HG03045 (cell line): ENCODE measurements at regions not wholly inside any gene's neighbourhood (a gene's known extent, or its start where the extent isn't known, plus 50 kb on each side); places are given as distances from the start of the nearest gene placed in this dataset.

Source experiments
- ATAC-seq: cut with Tn5 transposase; IDR thresholded peaks from one replicate; pipeline ENCODE4 v1.9.1; 2021; ENCODE audit warnings: mild to moderate bottlenecking, moderate library complexity; ENCODE audit not compliant: unreplicated experiment

DNA sequence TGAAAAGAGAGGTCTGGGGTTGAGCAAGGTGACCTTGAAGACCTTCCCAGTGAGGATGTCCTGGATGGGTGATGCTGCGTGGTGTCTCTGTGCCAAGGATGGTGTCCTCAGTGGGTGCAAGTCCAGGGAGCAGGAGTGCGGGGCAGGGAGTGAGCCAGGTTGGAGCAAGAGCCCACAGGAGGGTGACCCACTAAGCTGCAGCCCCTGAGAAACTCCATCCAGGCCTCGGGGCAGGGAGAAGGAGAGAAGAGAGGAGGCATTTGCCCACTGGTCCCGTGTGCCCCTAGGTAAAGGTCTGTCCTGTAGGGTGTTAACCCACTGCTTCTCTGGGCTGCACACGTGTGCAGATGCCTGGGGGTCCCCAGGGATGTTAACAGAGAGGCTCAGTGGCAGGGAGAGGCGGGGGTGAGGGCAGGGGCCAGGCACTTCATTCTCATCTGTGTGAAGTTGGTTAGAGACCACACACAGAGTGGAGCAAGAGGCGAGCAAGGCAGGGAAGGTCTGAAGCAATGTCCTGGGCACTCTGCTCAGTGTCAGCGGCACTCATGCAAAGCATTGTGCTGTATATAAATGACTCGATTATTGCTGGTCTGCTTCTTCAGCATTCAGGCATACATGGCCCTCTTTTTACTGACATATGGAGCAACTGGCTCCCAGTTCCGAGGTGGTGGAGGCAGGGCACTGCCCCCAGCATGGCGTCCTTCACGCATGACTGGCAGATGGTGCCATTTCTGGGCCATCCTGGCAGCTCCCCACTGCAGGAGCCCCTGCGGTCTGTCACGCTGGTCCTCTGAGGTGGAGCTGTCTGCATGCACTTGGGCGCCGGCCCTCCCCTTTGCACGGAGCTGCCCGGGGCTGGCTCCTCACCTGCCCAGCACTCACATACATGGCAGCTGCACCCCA, 117.2 kb upstream of the HS6ST1 start:
- no peak for ATAC-seq

DNA sequence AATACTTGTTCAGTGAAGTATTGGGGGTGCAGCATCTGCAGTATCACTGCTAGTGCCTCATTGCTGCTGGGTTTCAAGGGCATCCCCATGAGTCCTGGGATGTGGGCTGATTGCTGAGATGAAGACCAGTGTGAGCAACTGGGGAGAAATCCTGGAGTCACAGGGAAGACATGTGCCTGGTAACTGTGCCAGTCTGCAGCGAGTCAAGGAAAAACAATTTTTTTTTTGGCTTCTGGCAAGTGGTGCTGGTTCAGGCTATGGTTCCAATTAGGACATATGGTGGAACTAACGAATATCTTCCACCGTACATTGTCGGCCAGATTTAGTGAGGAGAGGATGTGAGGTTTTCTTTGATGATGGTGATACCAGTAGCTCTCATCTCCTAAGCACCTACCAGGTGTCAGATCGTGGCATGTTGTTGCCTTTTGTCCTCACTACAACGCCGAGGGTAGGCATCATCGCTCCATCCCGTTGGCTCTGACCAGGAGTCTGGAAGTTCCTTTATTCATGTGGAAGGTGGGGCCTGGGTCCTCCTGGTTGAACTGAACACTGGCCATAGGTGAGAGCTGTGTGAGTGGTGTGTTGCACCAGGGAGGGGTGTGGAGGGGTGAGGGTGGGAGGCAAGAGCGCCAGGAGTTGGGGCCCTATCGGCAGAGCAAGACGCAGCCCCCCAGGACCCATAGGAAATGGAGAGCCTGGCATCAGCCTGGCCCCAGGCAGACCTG, 118.0 kb upstream of the HS6ST1 start:
- ATAC-seq: no peak

DNA sequence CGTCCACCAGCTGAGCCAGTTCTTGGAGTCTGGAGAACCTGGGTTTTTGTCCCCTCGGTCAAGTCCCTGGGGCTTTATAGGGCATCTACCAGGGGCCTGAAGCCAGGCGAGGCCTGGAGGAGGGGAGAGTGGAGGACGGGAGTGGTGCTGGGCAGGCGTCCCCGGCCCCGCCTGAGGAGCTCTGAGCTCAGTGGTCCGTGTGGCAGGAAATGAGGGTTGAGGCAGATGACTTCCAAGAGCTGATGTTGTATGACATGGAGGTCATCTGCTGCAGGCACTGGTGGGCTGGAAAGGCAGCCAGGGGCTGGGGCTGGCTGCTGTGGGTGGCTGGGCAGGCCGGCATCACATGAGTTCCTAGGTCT, 118.5 kb upstream of the HS6ST1 start:
- ATAC-seq: no peak

DNA sequence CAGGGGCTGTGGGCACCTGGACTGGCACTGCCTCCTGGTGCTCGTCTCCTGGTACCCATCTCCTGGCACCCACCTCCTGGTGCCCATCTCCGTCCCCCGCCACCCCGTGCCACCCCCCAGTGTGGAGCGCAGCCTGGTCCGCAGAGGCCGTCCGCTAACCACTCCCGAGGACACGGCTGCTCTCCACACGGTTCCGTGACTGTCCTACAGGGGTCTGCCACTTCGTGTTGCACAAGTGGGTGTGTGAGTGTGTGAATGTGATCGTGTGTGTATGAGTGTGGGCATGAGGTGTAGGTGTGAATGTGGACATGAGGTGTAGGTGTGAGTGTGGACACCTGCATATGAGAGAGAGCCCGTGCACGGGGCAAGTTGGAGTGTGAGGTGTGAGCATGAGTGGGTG, 119.4 kb upstream of the HS6ST1 start:
- ATAC-seq: no peak

DNA sequence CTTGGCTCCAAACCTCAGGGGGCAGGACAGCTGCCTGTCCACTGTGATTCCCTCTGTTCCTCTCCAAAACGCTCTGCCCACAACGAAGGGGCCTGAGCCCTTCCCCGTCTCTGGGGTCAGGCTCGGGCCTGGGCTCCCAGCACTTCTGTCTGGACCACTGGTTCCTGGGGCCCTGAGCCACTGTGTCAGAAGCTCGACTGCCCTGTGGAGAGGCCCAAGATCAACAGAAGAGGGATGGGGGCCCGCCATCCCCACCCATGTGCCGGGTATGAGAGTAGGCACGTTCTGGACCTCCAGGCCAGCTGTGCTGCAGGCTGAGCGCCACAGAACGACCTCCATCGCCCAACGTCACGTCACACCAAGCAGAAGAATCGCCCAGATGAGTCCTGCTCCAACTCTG, 119.9 kb upstream of the HS6ST1 start:
- ATAC-seq: no peak

DNA sequence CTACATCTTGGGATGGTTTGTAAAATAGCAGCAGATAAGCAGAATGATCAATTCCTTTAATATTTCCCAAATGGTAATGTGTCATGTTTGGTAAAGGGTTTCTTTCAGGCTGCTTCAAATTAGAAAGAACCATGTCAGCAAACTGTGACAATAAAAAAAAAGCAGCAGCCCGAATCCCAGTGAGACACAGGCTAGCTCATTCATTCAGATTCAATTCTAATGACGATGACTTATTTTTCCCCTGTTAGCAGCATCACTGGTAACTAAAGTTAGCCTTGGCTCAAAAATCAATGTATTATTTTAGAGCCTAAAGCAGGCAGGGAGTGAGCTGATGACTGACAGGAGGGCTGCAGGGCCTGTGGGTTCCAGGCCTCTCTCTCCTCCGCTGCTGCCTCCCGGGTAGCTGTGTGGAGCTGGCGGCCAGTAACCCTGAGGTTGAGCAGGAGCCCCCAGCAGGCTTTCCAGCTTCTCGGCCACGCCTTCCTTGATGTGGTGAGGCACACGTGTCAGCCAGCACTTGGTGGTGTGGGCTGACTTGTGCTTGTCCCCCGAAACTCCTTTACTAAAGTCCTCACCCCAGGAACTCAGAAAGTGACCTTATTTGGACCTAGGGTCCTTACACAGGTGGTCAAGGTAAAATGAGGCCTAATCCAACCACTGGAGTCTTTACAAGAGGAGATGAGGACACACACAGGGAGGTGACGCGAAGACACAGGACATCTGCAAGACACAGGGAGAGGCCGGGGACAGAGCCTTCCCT, 120.5 kb upstream of the HS6ST1 start:
- ATAC-seq: no peak

DNA sequence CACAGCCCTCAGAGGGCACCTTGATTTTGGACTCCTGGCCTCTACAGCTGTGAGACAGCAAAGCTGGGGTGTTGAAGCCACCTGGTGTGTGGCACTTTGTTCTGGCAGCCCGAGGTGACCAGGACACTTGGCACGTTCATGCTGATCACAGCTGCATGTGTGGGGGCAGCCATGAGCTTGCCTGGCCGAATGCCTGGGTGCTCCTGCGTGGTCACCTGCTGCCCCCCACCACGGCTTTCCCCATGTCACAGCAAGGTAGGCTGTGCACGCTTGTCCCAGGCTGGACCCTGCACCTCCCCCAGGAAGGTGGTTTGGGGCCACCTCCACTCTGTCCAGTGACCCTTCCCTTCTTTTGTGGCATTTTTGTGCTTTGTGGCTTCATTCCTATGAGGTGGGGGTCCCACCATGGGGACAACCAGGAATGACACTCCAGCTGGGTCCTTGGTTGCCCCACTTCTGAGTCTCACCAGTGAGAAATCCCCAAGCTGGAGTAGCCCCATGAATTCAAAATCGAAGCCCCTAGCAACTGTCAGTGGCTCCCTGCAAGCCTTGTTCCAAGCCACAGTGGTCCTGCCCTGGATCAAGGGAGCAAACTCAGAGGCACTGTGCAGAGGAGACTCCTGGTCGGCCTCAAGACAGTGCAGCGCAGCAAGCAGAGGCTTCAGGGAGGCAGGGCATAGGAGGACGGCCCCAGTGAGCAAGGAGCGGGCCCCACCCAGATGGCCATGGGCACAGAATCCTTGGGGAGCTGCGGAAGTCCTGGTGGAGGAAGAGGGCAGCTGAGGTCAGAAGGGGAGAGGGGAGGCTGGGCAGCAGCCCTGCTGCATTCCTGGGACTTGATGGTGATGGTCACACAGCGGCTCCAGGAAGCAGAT, 121.4 kb upstream of the HS6ST1 start:
- no peak for ATAC-seq

DNA sequence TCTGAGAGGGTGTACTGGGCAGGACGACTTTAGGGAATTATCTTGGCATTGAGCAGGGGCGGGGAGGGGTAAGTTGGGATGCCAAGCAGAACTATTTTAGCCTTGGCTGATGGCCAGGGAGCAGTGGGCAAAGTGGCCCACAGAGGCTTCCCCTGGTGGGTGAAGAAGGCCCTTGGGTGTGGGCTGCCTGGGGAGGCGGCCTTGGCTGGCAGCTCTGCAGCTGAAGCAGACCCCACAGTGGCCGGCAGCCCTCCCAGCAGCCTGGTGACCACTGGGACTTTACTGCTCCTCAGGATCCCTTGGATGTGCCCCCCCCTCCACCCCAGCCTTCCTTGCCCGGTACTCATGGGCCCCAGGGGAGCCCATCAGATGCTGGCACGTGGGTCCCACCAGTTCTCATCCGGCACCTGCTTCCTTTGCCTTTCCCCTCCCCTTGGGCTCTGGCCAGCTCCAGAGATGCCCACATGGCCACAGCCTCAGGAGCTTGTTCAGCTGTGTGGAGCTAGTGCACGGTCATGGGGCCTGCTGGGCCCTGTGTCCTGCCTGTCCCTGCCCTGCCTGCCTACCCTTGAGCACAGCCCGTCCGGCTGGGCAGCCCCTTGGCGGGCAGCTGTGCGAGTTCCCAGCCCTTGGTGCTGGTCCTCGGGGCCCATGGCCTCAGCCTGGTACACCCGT, 122.1 kb upstream of the HS6ST1 start:
- ATAC-seq: no peak

DNA sequence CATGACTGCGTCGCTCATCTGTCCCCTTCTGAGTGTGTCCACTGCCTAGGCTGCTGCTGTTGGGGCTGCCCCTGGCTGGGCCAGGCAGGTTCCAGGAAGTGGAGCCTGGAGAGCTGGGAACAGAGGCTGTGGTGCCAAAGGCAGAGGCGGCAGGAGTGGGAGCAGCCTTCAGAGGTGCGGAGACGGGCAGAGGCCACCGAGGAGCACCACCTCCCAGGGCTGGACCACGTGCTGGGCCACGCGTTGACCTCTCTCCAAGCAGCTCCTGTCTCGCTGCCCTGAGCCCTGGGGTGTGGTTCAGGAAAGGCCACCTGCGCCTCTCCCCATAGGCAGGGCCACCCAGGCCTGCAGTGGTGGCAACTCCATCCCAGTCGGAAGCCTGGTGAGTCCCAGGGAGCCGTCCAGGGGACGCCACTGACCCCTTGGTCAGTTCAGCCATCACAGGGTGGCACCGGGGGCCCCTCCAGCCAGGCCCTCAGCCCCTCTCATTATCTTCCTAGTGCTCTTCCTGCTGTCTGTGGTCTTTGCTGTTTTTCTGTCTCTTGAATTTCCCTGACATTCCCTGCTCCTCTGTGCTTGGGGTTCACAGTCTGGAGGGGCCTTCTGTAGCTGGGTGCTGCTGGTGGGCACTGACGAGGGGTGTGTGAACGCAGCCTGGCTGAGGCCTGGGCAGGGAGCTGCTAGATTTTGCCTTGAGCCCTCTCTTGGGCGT, 122.8 kb upstream of the HS6ST1 start:
- ATAC-seq: no peak

DNA sequence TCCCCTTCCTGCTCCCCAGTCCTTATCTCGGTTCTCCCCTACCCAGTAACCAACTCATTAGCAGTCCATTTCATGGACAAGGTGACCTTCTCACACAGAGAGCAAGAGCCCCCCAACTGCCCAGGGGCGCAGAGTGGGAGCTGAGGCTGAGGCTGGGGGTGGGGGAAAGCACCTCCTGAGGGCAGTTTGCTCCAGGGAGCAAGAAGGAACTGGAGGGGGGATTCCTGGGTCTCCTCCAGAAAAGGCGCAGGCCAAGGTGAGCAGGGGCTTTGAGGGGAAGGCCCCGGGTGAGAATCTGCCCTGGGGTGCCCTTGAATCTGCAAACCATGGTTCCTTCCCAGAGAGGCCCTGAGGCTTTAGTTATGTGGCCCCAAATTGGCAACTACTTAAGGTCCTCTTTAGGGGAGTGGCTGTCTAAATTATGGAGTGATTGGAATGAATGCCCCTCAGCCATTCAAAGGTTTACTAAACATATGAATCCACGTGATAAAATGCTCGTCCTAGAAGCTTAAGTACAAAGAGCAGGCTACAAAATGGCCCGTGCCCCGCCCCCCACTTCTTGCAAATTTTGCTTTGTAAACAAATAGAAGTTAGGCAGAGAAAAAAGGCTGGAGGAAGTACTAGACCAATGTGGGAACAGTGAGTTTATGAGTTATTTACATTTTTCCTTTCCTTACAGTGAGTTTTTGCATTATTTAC, 123.5 kb upstream of the HS6ST1 start:
- no peak for ATAC-seq

DNA sequence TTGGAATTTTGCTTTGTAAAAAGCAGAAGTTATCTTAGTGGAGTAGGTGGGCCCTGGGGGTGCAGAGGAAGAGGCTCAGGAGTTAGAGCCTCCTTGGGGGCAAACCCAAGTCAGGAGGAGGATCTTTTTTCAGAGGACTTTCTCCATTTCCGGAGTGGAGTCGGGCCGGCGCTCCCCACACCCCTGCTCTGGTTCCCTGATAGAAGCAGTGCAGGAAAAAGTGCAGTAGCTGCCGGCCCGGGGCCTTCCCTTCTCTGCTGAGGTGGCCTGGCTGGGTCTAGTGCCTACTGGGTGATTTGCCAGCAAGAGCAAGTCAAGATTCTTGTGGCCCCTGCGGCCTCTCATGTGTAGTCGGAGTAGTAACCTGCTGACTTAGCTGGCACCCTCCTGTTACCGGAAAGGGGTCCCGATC, 124.2 kb upstream of the HS6ST1 start:
- ATAC-seq: no peak

DNA sequence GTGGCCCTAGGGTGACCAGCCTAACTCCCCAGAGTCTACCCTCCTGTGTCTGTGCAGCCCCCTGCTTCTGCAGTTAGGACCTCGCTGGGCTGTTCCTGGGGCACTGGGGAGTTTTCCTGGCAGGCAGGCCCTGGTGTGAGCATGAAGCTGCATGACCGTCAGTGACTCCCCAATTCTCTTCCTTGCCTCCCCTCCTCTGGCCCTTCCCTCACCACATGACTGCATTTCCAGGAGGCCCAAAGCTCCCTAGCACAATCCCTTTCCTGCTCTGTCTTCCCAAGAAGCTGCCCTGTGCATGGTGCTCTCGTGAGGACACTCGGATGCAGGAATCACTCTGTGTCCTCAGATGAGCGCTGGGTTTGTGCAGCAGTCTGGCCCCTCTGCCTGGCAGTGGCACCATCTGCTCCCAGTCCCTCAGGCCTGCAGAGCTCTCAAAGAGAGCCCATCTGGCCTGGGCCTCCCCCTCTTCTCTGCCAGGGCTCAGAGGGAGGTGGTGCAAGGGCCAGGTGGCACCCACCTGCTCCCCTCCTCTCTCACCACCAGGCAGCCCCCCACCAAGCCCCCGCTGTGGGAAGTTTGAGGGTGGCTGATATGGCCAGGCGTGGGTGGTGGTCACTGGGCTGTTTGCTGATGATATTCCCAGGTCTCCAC, 125.6 kb upstream of the HS6ST1 start:
- no peak for ATAC-seq

DNA sequence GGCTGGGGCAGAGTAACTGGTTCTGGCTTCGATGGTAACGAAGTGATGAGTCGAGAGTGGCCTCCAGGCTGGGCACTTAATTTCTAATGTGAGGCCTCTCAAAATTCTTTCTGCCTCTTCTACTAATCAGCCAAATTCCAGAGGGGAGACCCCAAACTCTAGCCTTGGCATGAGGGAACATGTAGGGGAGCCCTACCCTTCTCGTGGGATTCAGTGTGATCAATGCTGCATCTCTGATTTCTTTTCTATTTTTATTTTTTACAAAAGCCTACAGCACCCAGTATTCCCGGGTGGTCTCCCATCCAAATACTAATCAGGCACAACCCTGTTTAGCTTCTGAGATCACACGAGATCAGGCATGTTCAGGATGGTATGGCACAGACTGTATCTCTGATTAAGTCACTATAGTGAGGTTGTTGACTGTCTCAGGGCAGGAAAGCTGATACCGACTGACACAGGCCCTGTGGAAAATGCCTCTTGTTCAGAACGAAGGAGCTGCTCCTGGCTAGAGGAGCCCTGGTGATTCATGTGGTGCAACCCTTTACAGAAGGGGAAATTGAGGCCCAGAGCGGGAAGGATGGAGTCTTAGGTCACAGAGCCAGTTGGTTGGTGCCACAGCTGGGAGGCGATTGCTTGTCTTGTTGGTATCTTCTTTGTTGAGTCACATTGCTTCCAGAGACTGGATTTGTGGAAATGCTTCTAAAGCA, 126.3 kb upstream of the HS6ST1 start:
- no peak for ATAC-seq

DNA sequence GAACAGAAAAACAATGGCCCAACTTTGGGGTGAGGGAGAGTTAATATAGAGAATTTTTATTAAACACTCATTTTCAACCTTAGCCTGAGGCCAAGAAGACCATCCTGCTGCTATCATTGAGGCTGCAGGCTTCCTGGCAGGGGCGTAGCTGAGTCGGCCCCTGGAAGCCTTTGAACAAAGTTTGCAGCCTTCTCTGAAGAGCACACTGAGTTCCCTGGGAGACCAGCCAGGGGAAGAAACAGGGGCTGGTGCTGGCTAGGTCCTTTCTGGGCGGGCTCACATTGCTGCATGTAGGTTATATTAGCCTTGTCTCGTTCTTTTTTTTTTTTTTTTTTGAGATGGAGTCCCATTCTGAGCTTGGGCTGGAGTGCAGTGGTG, 126.8 kb upstream of the HS6ST1 start:
- no peak for ATAC-seq

DNA sequence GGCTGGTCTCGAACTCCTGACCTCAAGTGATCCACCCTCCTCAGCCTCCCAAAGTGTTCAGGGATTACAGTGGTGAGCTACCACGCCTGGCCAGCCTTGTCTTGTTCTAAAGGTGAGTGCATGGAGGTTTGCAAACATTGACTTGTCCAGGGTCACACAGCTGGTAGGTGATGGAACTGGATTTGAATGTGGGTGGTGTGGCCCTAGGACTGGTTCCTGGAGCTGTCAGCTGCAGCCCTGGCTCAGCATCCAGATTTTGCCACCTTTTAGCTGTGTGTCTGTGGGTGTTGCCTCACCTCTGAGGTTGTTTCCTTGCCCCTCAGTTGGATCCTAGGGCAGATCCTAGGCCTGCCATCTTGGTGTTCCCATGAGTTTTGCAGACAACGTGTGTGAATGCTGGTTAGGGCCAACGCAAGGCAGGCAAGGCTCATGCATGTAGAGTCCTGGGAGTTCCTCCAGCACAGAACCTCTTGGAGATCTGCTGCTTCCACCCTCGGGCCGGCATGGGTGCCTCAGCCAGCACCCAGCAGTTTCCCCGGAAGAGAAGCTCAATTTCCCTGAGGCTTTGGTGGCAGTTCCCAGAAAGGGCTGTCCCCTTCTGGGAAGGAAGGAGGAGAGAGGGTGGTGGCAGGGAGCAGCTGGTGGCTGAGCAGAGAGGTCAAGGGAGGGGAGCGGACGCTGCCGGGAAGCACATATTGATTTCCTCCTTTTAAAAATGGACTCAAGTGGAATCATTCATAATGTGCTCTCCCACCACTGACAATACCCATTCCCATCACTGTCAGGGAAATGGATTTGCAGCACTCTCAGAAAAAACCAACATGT, 127.6 kb upstream of the HS6ST1 start:
- ATAC-seq: no peak

DNA sequence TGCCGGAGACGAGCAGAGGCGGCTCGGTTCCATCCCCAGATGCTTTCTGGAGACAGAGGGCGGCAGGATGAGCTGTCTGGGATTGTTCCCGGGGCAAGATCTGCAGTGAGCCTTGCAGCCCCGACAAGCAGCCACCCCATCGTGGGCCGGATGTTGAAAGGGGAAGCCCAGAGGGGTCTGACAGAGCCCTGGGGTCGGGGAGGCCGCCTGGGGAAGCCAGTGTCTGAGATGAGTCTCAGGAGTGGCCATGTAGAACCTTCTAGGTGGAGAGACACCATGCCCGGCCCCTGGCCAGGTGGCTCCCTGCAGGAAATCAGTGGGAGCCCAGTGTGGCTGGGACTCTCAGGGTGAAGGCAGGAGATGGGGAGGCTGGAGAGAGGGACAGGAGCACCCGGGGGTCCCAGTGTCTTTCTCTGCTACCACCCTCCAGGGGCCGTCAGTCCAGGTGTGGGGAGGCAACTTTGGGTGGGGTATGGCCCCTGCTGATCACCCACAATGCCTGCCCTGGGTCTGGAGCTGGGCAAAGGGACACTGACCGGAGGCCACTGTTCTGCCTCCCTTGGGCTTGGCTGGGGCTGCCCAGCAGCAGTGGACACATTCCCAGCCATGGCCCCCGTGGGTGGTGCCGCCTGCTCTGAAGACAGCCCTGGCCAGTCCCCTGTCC, 128.3 kb upstream of the HS6ST1 start:
- ATAC-seq: no peak
